GM10266 (cell line): ENCODE measurements at regions not wholly inside any gene's neighbourhood (a gene's known extent, or its start where the extent isn't known, plus 50 kb on each side); places are given as distances from the start of the nearest gene placed in this dataset.

Source experiments
- DNase-seq: peaks from one replicate; pipeline ENCODE4 v3.0.0; 2012; ENCODE audit errors: extremely low spot score
- CTCF ChIP-seq: IDR thresholded peaks from 2 replicates; pipeline ENCODE4 v1.5.1; 2012; ENCODE audit warnings: mild to moderate bottlenecking, low read depth; ENCODE audit not compliant: control insufficient read depth, insufficient read depth; ENCODE audit errors: missing control alignments

- DNase-seq: no peak
- no peak for TF ChIP-seq CTCF
These were observed 249.8 kb downstream of the NR2F1-AS1 start for GRCh38 chr5:93331241-93331640.

GRCh38 chr5:93330506-93330905 is 250.5 kb downstream of the NR2F1-AS1 start:
- no peak for TF ChIP-seq CTCF
- DNase-seq: no peak

GRCh38 chr5:93329756-93330155 is 251.3 kb downstream of the NR2F1-AS1 start:
- no peak for TF ChIP-seq CTCF
- DNase-seq: no peak

GRCh38 chr5:93328833-93329232 is 252.2 kb downstream of the NR2F1-AS1 start:
- no peak for TF ChIP-seq CTCF
- DNase-seq: no peak

- DNase-seq: no peak
- no peak for TF ChIP-seq CTCF
These were observed 253.4 kb downstream of the NR2F1-AS1 start for GRCh38 chr5:93327605-93328004.

- DNase-seq: no peak
- TF ChIP-seq CTCF: no peak
These were observed 255.1 kb downstream of the NR2F1-AS1 start for GRCh38 chr5:93325946-93326345.

GRCh38 chr5:93322974-93323860 is 257.8 kb downstream of the NR2F1-AS1 start:
- no peak for TF ChIP-seq CTCF
- DNase-seq: no peak
